ENCODE measurements at regions not wholly inside any gene's neighbourhood (a gene's known extent, or its start where the extent isn't known, plus 50 kb on each side); places are given as distances from the start of the nearest gene placed in this dataset.

DNA sequence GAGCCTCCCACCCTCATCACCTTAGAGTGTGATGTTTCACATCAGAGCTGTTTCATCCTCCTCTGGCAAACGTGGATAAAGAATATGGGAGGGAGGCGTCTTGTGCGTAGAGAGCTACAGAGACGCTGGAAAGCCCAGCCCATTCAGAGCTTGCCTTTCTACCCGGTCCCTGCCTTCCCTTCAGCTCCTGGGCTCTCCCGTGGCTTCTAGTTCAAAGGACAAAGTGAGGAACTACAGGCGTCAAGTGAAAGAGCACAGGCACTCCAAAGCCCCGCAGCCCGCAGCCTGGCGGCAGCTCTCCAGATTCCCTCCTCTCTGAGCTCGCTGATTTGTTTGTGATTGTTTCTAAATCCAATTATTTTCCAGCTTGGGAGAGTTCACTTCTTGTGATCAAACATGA, 197.1 kb upstream of the IGF1R start:
- DNase-seq (ENCODE audit: low read depth in 2 of 2): no peak

GRCh38 chr15:98452238-98452637, 196.1 kb upstream of the IGF1R start:
- DNase-seq (ENCODE audit: low read depth in 2 of 2): no peak

- no peak for DNase-seq (ENCODE audit: low read depth in 2 of 2)
Measured at GRCh38 chr15:98455904-98456303, 192.4 kb upstream of the IGF1R start.

DNA sequence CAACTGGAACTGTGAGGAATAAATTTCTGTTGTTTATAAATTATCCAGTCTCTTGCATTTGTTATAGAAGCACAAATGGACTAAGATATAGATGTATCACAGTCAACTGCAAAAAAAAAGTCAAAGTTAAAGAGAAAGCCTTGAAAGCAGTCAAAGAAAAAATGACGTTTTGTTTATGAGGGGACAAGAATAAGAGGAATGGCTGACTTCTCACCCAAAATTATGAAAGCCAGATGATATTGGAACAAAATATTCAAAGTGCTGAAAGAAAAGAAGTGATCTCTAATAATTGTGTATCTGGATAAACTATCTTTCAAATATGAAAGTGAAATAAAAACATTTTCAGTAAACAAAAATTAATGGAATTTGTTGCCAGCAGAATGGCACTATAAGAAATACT, 171.8 kb upstream of the IGF1R start:
- DNase-seq (ENCODE audit: low read depth in 2 of 2): no peak

DNA sequence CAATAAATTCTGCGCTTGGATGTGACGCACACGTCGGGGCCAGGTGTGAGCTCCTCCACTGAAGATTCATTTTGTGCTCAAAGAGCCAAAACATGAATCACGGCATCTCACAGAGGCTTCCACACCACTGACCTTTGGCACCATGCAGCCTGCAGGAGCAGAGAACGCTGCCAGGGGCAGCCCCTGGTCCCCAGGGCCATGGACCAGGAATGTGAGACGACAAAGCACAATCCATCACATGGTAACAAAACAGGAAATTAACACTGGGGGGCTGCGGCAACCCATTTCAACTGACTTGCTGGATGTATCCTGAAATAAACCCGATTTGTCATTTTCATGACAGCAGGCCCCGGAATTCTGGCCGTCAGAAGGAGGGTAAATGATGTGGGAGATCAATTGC, 167.5 kb upstream of the IGF1R start:
- no peak for DNase-seq (ENCODE audit: low read depth in 2 of 2)

- DNase-seq (ENCODE audit: low read depth in 2 of 2): no peak
Measured at GRCh38 chr15:98483575-98484130, 164.7 kb upstream of the IGF1R start.

DNA sequence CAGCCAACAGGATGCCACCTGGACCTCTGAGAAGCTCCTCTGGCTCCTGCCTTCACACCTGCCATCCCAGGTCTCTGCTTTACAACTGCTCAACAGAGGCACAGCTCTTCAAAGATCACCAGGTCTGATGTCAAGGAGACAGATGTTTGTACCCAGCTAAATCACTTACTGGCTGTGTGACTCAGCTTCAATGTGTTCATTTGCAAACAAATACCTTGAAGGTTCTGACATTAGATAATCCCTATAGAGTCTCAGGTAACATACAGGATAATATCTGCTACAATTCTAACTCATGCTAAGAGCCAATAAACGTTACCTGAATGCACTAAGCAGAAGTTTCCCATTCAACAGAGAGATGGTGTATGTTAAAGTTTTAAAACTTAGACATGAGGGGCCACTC, 163.4 kb upstream of the IGF1R start:
- no peak for DNase-seq (ENCODE audit: low read depth in 2 of 2)

- DNase-seq (ENCODE audit: low read depth in 2 of 2): no peak
Measured at GRCh38 chr15:98485451-98485850, 162.9 kb upstream of the IGF1R start.

DNA sequence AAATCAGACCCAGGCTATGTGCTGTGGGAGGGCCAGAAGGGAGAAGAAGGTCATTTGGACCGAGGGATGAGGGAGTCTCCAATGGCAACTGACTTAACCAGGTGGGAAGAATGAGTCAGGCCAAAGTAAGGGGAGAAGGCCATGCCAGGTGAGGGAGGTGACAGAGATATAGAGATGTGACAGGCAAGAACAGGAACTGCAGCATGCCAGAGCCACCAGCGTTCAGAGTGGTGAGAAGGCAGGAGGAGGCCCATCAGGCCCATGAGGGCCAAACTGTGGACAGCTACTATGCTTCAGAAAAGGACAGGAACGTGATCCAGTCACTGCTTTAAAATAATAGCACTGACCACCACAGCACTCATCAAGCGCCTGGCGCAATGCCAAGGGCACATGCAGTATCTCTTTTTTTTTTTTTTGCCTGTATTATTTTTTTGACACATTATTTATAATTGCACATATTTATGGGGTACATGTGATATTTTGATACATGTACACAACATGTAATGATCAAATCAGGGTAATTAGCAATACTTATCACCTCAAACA, 154.3 kb upstream of the IGF1R start:
- no peak for DNase-seq (ENCODE audit: low read depth in 2 of 2)

DNA sequence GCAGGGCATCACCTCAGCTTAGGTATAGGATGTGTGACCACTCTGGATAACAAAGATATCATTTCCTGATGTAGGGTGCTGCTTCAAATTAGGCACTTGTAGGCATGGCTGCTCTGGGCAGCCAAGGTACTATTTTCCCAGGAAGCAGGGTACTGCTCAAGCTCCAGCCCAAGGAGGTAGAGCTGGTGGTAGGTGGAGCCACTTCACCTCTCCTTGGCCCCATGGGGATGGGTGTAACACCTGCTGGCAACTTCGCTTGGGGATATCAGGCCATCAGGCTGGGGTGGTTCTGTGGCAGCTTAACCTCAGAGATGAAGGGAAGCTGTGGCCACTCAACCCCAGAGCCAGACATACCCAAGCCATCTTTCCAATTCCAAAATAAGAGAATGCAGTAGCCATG, 147.1 kb upstream of the IGF1R start:
- DNase-seq (ENCODE audit: low read depth in 2 of 2): no peak

- no peak for DNase-seq (ENCODE audit: low read depth in 2 of 2)
Measured at GRCh38 chr15:98501632-98502031, 146.7 kb upstream of the IGF1R start.

- no peak for DNase-seq (ENCODE audit: low read depth in 2 of 2)
Measured at GRCh38 chr15:98503970-98504369, 144.4 kb upstream of the IGF1R start.

- no peak for DNase-seq (ENCODE audit: low read depth in 2 of 2)
Measured at GRCh38 chr15:98504998-98505397, 143.3 kb upstream of the IGF1R start.

- no peak for DNase-seq (ENCODE audit: low read depth in 2 of 2)
Measured at GRCh38 chr15:98505611-98506031, 142.7 kb upstream of the IGF1R start.

DNA sequence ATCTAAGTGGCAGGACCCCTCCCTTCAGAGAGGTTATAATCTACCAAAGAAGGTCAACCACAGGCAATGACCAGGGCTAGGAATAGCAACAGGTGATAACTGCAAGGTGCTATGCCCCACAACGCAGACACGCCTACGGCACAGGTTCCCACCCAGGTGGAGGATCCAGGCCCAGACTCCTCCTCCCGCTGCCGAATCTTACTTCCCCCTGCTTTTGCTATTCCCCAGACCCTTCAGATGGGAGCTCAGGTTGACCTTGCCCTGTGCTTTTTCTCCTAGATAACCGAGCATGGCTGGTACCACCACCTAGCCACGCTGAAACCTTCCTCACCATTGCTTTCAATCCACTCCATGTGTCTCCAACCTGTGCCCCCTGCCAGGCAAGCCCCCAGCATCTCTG, 142.2 kb upstream of the IGF1R start:
- DNase-seq (ENCODE audit: low read depth in 2 of 2): no peak

GRCh38 chr15:98506711-98507110, 141.6 kb upstream of the IGF1R start:
- DNase-seq (ENCODE audit: low read depth in 2 of 2): no peak

DNA sequence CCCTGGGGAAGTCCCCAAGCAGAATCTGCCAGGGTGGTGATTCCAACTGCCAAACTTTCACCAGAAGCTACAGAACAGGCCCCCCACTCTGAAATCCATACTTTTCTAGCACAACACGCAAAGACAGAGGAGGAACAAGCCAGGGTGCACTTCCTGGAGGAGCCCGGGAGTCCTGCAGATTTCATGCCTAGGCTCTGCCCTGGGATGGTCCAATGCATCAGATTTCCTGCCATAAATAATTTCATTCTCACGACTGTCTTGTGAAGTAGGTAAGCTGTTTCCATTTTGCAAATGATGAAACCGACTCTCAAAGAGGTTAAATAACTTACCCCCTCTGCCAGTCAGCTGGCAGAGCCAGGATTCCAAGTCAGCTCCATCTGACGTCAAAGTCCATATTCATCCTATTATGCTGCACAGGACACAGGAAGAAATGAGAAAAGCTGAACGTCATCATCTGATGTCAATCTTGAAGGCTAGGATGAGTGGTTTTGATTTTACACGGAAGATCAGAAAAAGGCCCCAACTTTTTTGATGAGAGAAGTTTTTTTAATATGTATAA, 134.8 kb upstream of the IGF1R start:
- no peak for DNase-seq (ENCODE audit: low read depth in 2 of 2)

DNA sequence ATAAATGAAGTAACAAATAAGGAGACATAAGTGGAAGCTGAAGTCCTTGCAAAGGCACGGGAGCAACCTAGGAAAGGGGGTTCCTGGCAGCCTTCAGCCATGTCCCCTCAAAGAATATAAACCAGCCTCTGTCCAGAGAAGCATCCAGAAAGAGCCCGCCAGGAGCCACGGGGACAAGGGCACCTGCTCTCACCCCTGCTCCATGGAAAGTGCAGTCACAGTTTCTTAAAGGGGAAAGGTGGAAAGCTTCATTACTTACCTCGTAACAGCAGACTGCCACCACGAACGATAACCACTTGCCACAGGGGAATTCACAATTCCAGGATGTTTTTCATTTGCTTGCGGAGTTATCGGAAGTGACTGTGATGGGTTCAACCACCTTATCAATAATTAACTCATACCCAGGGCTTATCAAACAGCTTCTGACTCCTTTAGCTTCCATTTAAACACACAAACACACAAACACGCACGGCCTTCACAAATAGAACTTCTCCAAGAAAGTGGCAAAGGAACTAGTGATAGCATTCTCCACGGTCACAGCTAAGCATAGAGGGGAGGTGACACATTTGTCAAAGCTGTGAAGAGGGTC, 134.2 kb upstream of the IGF1R start:
- no peak for DNase-seq (ENCODE audit: low read depth in 2 of 2)

- DNase-seq (ENCODE audit: low read depth in 2 of 2): peak; percentile 7 to 13
Measured at GRCh38 chr15:98518823-98519561, 129.3 kb upstream of the IGF1R start.

DNA sequence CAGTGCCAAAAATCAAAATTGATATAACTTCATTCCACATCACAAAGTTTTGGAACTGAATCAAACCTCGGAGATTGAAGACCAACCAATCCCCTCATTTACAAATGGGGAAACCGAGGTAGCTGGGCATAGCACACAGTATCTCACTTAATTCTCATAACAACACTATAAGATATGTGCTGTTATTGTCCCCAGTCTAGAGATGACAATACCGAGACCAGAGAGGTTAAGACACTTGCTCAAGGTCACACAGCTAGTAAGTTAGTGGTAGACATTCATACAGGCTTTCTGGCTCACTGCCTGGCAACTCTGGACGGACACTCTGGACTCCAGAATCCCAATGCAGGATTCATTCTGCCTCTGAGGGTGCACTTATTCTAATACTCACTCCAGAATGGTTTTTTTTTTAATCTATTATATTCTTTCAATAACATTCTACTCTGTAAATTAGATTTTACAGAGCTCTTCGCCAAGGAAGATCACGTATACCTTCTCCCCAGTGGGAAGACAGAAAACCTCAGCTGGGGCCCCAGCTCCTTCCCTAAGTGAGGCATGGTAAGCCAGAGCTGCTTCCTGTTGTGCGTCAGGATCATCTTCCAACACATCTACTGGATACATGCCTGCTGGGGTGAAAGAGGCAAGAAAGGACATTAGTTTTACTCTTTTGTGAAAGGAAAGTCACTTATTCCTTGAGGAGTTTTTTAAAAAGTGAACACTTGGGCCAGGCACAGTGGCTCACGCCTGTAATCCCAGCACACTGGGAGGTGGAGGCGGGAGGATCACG, 128.4 kb upstream of the IGF1R start:
- DNase-seq (ENCODE audit: low read depth in 2 of 2): no peak

DNA sequence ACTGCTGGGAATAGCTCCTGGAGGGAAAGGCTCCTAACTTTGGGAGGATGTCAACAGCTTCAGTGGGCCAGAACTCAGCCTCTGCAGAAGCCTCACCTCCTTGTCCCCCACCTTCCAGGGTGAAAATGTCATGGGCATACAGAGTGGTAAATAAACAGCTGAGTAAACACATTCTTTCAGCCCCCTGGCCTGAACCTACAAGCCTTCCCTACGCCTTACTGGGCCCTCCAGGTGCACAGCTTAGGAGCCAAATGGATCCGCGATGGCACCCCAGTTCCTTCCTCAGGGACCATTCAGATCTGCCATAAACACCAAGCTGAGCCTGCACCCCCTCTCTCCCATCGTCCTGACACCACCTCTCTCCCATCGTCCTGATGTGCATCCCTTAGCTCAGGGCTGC, 126.2 kb upstream of the IGF1R start:
- no peak for DNase-seq (ENCODE audit: low read depth in 2 of 2)
